GM12878 (cell line): ENCODE measurements at regions not wholly inside any gene's neighbourhood (a gene's known extent, or its start where the extent isn't known, plus 50 kb on each side); places are given as distances from the start of the nearest gene placed in this dataset.

ENCODE experiments used
- TBL1XR1 ChIP-seq: IDR thresholded peaks from 2 replicates; pipeline ENCODE4 v1.6.1; 2012; ENCODE audit warnings: low read depth, low read length, improper control_type of control experiment
- YY1 ChIP-seq: IDR thresholded peaks from 2 replicates; pipeline ENCODE4 v1.6.1; 2011; ENCODE audit warnings: low read depth, mild to moderate bottlenecking, low read length
- TF ChIP-seq, protein P1 (sequence below), 3 experiments: IDR thresholded peaks in 2 of 3; conservative IDR thresholded peaks in 1 of 3; 2 replicates each; pipeline ENCODE4 v1.5.1; 2011; ENCODE audit warnings: low read depth in 3 of 3, low read length in 3 of 3, mild to moderate bottlenecking in 3 of 3, control low read depth in 2 of 3, moderate library complexity in 2 of 3, inconsistent platforms in 1 of 3, mixed read lengths in 1 of 3; ENCODE audit not compliant: control insufficient read depth in 2 of 3, insufficient read depth in 1 of 3; ENCODE audit errors: extremely low read depth in 1 of 3

GRCh38 chr18:46422552-46423055 lies 234.4 kb downstream of the LOXHD1 start:
- TF ChIP-seq, protein P1, sequence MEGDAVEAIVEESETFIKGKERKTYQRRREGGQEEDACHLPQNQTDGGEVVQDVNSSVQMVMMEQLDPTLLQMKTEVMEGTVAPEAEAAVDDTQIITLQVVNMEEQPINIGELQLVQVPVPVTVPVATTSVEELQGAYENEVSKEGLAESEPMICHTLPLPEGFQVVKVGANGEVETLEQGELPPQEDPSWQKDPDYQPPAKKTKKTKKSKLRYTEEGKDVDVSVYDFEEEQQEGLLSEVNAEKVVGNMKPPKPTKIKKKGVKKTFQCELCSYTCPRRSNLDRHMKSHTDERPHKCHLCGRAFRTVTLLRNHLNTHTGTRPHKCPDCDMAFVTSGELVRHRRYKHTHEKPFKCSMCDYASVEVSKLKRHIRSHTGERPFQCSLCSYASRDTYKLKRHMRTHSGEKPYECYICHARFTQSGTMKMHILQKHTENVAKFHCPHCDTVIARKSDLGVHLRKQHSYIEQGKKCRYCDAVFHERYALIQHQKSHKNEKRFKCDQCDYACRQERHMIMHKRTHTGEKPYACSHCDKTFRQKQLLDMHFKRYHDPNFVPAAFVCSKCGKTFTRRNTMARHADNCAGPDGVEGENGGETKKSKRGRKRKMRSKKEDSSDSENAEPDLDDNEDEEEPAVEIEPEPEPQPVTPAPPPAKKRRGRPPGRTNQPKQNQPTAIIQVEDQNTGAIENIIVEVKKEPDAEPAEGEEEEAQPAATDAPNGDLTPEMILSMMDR (IDR thresholded peaks at IDR 0.05 in 2 of 3, conservative IDR thresholded peaks at IDR 0.05 in 1 of 3; ENCODE audit: control insufficient read depth in 2 of 3, extremely low read depth in 1 of 3, insufficient read depth in 1 of 3, low read depth in 3 of 3, low read length in 3 of 3) = no peak
- TF ChIP-seq YY1 (no peak), TBL1XR1 (no peak)
